Activated naive CD4-positive, alpha-beta T cell treated with anti-CD3 and anti-CD28 coated beads, Interleukin-2, amount 10 ng/mL, durations not matched to agents 7 days and 5 days (primary cell): ENCODE measurements at regions not wholly inside any gene's neighbourhood (a gene's known extent, or its start where the extent isn't known, plus 50 kb on each side); places are given as distances from the start of the nearest gene placed in this dataset.
"Not testable (repeated sequence)": the region's sequence is repeated elsewhere in the genome, so short reads cannot be mapped to it uniquely, and the experiment has no call there.

ENCODE experiments used
- CTCF ChIA-PET: fragments of 350-600 bp; sonication (Branson Sonifier 250); formaldehyde crosslinking; loops from one replicate; lab custom pipeline; 2021; ENCODE audit warnings: antibody characterized with exemption; lab: Charles Lee
- DNase-seq: peaks from one replicate; pipeline ENCODE4 v3.0.0-alpha.2; 2020
- H3K27ac Mint-ChIP-seq: one replicate; pipeline ENCODE4 v1.8.0; 2021; ENCODE audit warnings: mild to moderate bottlenecking, moderate library complexity, mixed read lengths
- H3K27me3 Mint-ChIP-seq: one replicate; pipeline ENCODE4 v1.8.0; 2021; ENCODE audit warnings: mild to moderate bottlenecking, mixed read lengths
- H3K36me3 Mint-ChIP-seq: one replicate; pipeline ENCODE4 v1.8.0; 2021; ENCODE audit warnings: mixed read lengths
- H3K4me1 Mint-ChIP-seq: one replicate; pipeline ENCODE4 v1.8.0; 2021; ENCODE audit warnings: mixed read lengths
- H3K4me3 Mint-ChIP-seq: one replicate; pipeline ENCODE4 v1.8.0; 2021; ENCODE audit warnings: mild to moderate bottlenecking, moderate library complexity, mixed read lengths
- H3K9me3 Mint-ChIP-seq: one replicate; pipeline ENCODE4 v1.8.0; 2021; ENCODE audit warnings: mixed read lengths

GRCh38 chr7:136489808-136490207 lies 378.6 kb upstream of the CHRM2 start:
- Mint-ChIP-seq H3K4me1 (no peaks in the 10 kb centered on the region), H3K9me3 (peaks cover 14% of the 10 kb centered on the region), H3K4me3 (no peak overlapping the region), H3K36me3 (no peaks in the 10 kb centered on the region), H3K27me3 (no peaks in the 10 kb centered on the region), H3K27ac (no peak overlapping the region)
- CTCF ChIA-PET, result no interaction called here
- DNase-seq, result no peak

GRCh38 chr7:136480901-136481300 lies 387.6 kb upstream of the CHRM2 start:
- DNase-seq, result no peak
- Mint-ChIP-seq H3K27ac (no peak overlapping the region), H3K27me3 (no peaks in the 10 kb centered on the region), H3K4me1 (no peaks in the 10 kb centered on the region), H3K4me3 (no peak overlapping the region), H3K9me3 (peaks cover 15% of the 10 kb centered on the region), H3K36me3 (no peaks in the 10 kb centered on the region)
- CTCF ChIA-PET, result no interaction called here

- no peak overlapping the region for H3K27ac Mint-ChIP-seq
- H3K4me1 Mint-ChIP-seq, result no peaks in the 10 kb centered on the region
- CTCF ChIA-PET, result no interaction called here
These were observed 388.5 kb upstream of the CHRM2 start for GRCh38 chr7:136479922-136480321.

GRCh38 chr7:136470179-136470578 lies 398.3 kb upstream of the CHRM2 start:
- no peak for DNase-seq
- no peaks in the 10 kb centered on the region for H3K36me3 Mint-ChIP-seq

More at GRCh38 chr7:136479922-136480321, 388.5 kb upstream of the CHRM2 start:
- Mint-ChIP-seq H3K27me3 (no peaks in the 10 kb centered on the region), H3K9me3 (peaks cover 15% of the 10 kb centered on the region), H3K4me3 (no peak overlapping the region), H3K36me3 (no peaks in the 10 kb centered on the region)
- no peak for DNase-seq

GRCh38 chr7:136452949-136453348 lies 415.5 kb upstream of the CHRM2 start:
- DNase-seq, result no peak
- peak overlapping the region; percentile 29 for H3K27ac Mint-ChIP-seq
- no peak overlapping the region for H3K4me3 Mint-ChIP-seq
- CTCF ChIA-PET, result no interaction called here
- H3K9me3 Mint-ChIP-seq, result peaks cover 26% of the 10 kb centered on the region
- H3K4me1 Mint-ChIP-seq, result no peaks in the 10 kb centered on the region
- no peaks in the 10 kb centered on the region for H3K27me3 Mint-ChIP-seq
- no peaks in the 10 kb centered on the region for H3K36me3 Mint-ChIP-seq

More at GRCh38 chr7:136470179-136470578, 398.3 kb upstream of the CHRM2 start:
- Mint-ChIP-seq H3K4me3 (no peak overlapping the region), H3K27me3 (no peaks in the 10 kb centered on the region), H3K4me1 (no peaks in the 10 kb centered on the region), H3K27ac (no peak overlapping the region), H3K9me3 (peaks cover 24% of the 10 kb centered on the region)
- CTCF ChIA-PET, result no interaction called here

GRCh38 chr7:136446751-136447150 lies 421.7 kb upstream of the CHRM2 start:
- Mint-ChIP-seq H3K27me3 (no peaks in the 10 kb centered on the region), H3K27ac (no peak overlapping the region), H3K4me1 (no peaks in the 10 kb centered on the region), H3K9me3 (peaks cover 21% of the 10 kb centered on the region), H3K4me3 (no peak overlapping the region), H3K36me3 (no peaks in the 10 kb centered on the region)
- CTCF ChIA-PET, result no interaction called here
- no peak for DNase-seq

- CTCF ChIA-PET, result no interaction called here
- no peak for DNase-seq
- H3K4me3 Mint-ChIP-seq, result no peak overlapping the region
- H3K27me3 Mint-ChIP-seq, result no peaks in the 10 kb centered on the region
- peaks cover 15% of the 10 kb centered on the region for H3K9me3 Mint-ChIP-seq
- H3K36me3 Mint-ChIP-seq, result no peaks in the 10 kb centered on the region
- H3K4me1 Mint-ChIP-seq, result no peaks in the 10 kb centered on the region
- no peak overlapping the region for H3K27ac Mint-ChIP-seq
These were observed 426.6 kb upstream of the CHRM2 start for GRCh38 chr7:136441835-136442234.

GRCh38 chr7:136431736-136432135 lies 436.7 kb upstream of the CHRM2 start:
- H3K4me3 Mint-ChIP-seq, H3K36me3 Mint-ChIP-seq, CTCF ChIA-PET, H3K9me3 Mint-ChIP-seq, DNase-seq, H3K4me1 Mint-ChIP-seq, H3K27ac Mint-ChIP-seq, H3K27me3 Mint-ChIP-seq: not testable (repeated sequence)

GRCh38 chr7:136424058-136424457 lies 444.4 kb upstream of the CHRM2 start:
- Mint-ChIP-seq H3K9me3 (peaks cover 10% of the 10 kb centered on the region), H3K4me1 (no peaks in the 10 kb centered on the region), H3K27me3 (no peaks in the 10 kb centered on the region), H3K36me3 (no peaks in the 10 kb centered on the region), H3K27ac (no peak overlapping the region), H3K4me3 (no peak overlapping the region)
- CTCF ChIA-PET, result no interaction called here
- DNase-seq, result no peak

GRCh38 chr7:136419740-136420139 lies 442.6 kb upstream of the MTPN start:
- H3K4me3 Mint-ChIP-seq, H3K36me3 Mint-ChIP-seq, H3K27me3 Mint-ChIP-seq, H3K4me1 Mint-ChIP-seq, CTCF ChIA-PET, DNase-seq, H3K27ac Mint-ChIP-seq, H3K9me3 Mint-ChIP-seq: not testable (repeated sequence)

- H3K36me3 Mint-ChIP-seq, result no peaks in the 10 kb centered on the region
- H3K27ac Mint-ChIP-seq, result no peak overlapping the region
- DNase-seq, result no peak
- peaks cover 4% of the 10 kb centered on the region for H3K9me3 Mint-ChIP-seq
- CTCF ChIA-PET, result no interaction called here
- no peaks in the 10 kb centered on the region for H3K4me1 Mint-ChIP-seq
- no peak overlapping the region for H3K4me3 Mint-ChIP-seq
- H3K27me3 Mint-ChIP-seq, result no peaks in the 10 kb centered on the region
These were observed 435.8 kb upstream of the MTPN start for GRCh38 chr7:136412952-136413351.

- peak; percentile 28 for DNase-seq
- Mint-ChIP-seq H3K4me3 (no peak overlapping the region), H3K36me3 (no peaks in the 10 kb centered on the region), H3K27ac (no peak overlapping the region), H3K4me1 (no peaks in the 10 kb centered on the region), H3K27me3 (no peaks in the 10 kb centered on the region), H3K9me3 (no peaks in the 10 kb centered on the region)
- CTCF ChIA-PET, result no interaction called here
These were observed 429.0 kb upstream of the MTPN start for GRCh38 chr7:136405931-136406777.

GRCh38 chr7:136403591-136403990 lies 426.4 kb upstream of the MTPN start:
- DNase-seq, result no peak
- H3K4me1 Mint-ChIP-seq, result no peaks in the 10 kb centered on the region
- CTCF ChIA-PET, result no interaction called here
- no peaks in the 10 kb centered on the region for H3K36me3 Mint-ChIP-seq
- no peaks in the 10 kb centered on the region for H3K9me3 Mint-ChIP-seq
- no peak overlapping the region for H3K4me3 Mint-ChIP-seq
- H3K27ac Mint-ChIP-seq, result no peak overlapping the region
- H3K27me3 Mint-ChIP-seq, result no peaks in the 10 kb centered on the region

GRCh38 chr7:136400877-136401276 lies 423.7 kb upstream of the MTPN start:
- Mint-ChIP-seq H3K27me3 (no peaks in the 10 kb centered on the region), H3K4me3 (no peak overlapping the region), H3K27ac (no peak overlapping the region), H3K9me3 (no peaks in the 10 kb centered on the region), H3K4me1 (no peaks in the 10 kb centered on the region), H3K36me3 (no peaks in the 10 kb centered on the region)
- CTCF ChIA-PET, result no interaction called here
- DNase-seq, result no peak

GRCh38 chr7:136399385-136399784 lies 422.2 kb upstream of the MTPN start:
- no peak for DNase-seq
- CTCF ChIA-PET, result no interaction called here
- Mint-ChIP-seq H3K36me3 (no peaks in the 10 kb centered on the region), H3K4me1 (no peaks in the 10 kb centered on the region), H3K9me3 (no peaks in the 10 kb centered on the region), H3K27me3 (no peaks in the 10 kb centered on the region), H3K27ac (no peak overlapping the region), H3K4me3 (no peak overlapping the region)
